IMR-90 (cell line): ENCODE measurements at regions not wholly inside any gene's neighbourhood (a gene's known extent, or its start where the extent isn't known, plus 50 kb on each side); places are given as distances from the start of the nearest gene placed in this dataset.
"Not testable (repeated sequence)": the region's sequence is repeated elsewhere in the genome, so short reads cannot be mapped to it uniquely, and the experiment has no call there.

Experiments
- ATAC-seq: fragments of 200-7000 bp; cut with Tn5 transposase; 2 replicates; pipeline ENCODE4 v1.9.1; 2020; ENCODE audit warnings: low read depth, mild to moderate bottlenecking, moderate library complexity
- BruUV-seq: library from RNA; stranded (reverse); fragments of 400-500 nt; replicated peaks from 2 replicates; lab custom pipeline; 2021; lab: Mats Ljungman, UMichigan
- CTCF ChIA-PET: fragments of 300-600 bp; formaldehyde crosslinking; extraction: SDS; loops from one replicate; lab custom pipeline; 2021; ENCODE audit warnings: antibody characterized with exemption; lab: Yijun Ruan, JAX
- POLR2A ChIA-PET: fragments of 300-600 bp; sonication (Branson Sonifier 250); formaldehyde crosslinking; loops from one replicate; lab custom pipeline; 2022; ENCODE audit warnings: antibody characterized with exemption; ENCODE audit not compliant: unreplicated experiment; lab: Charles Lee
- DNase-seq: peaks from one replicate; pipeline ENCODE4 v3.0.0; 2013
- H2AFZ ChIP-seq: replicated peaks from 2 replicates; pipeline ENCODE3; 2013; ENCODE audit warnings: low read length, mild to moderate bottlenecking; ENCODE audit not compliant: poor library complexity
- H2AK5ac ChIP-seq: 2 replicates; pipeline ENCODE4 v1.6.1; 2013; ENCODE audit warnings: low read depth, low read length, inconsistent platforms
- H2AK9ac ChIP-seq: replicated peaks from 2 replicates; pipeline ENCODE3; 2013; ENCODE audit warnings: mild to moderate bottlenecking, low read depth, low read length, moderate library complexity; ENCODE audit not compliant: poor library complexity
- H2BK120ac ChIP-seq: 2 replicates; pipeline ENCODE4 v1.6.1; 2013; ENCODE audit warnings: low read depth, low read length, inconsistent platforms
- H2BK15ac ChIP-seq: 3 replicates; pipeline ENCODE4 v1.6.1; 2013; ENCODE audit warnings: low read depth, low read length, inconsistent platforms
- H2BK20ac ChIP-seq: 2 replicates; pipeline ENCODE4 v1.6.1; 2013; ENCODE audit warnings: low read depth, mild to moderate bottlenecking, inconsistent platforms, low read length, moderate library complexity
- H2BK5ac ChIP-seq: 2 replicates; pipeline ENCODE4 v1.6.1; 2013; ENCODE audit warnings: mild to moderate bottlenecking, low read depth, low read length, inconsistent platforms; ENCODE audit not compliant: poor library complexity, severe bottlenecking
- H3K14ac ChIP-seq: replicated peaks from 2 replicates; pipeline ENCODE4 v1.6.1; 2013; ENCODE audit warnings: low read depth, low read length, inconsistent platforms
- H3K18ac ChIP-seq: 2 replicates; pipeline ENCODE4 v1.6.1; 2013; ENCODE audit warnings: low read depth, low read length, control low read depth
- H3K23ac ChIP-seq: 2 replicates; pipeline ENCODE4 v1.6.1; 2013; ENCODE audit warnings: low read depth, low read length, inconsistent platforms
- H3K27ac ChIP-seq: 2 replicates; pipeline ENCODE4 v1.5.1; 2013; ENCODE audit warnings: mild to moderate bottlenecking, control low read depth, low read length; ENCODE audit not compliant: insufficient read depth
- H3K27me3 ChIP-seq: 2 replicates; pipeline ENCODE4 v1.6.1; 2013; ENCODE audit warnings: low read length; ENCODE audit not compliant: control insufficient read depth, insufficient read depth
- H3K36me3 ChIP-seq: 2 replicates; pipeline ENCODE4 v1.6.1; 2013; ENCODE audit warnings: low read length, mixed read lengths; ENCODE audit not compliant: control insufficient read depth, insufficient read depth
- H3K4ac ChIP-seq: 2 replicates; pipeline ENCODE4 v1.6.1; 2013; ENCODE audit warnings: low read depth, low read length, inconsistent platforms
- H3K4me1 ChIP-seq: 2 replicates; pipeline ENCODE4 v1.6.1; 2013; ENCODE audit warnings: low read length, mixed read lengths; ENCODE audit not compliant: control insufficient read depth, insufficient read depth
- H3K4me2 ChIP-seq: 2 replicates; pipeline ENCODE4 v1.6.1; 2013; ENCODE audit warnings: low read depth, mild to moderate bottlenecking, control low read depth, low read length, moderate library complexity
- H3K4me3 ChIP-seq: 2 replicates; pipeline ENCODE4 v1.5.1; 2013; ENCODE audit warnings: low read depth, mild to moderate bottlenecking, control low read depth, low read length, moderate library complexity; ENCODE audit not compliant: insufficient read depth
- H3K56ac ChIP-seq: 2 replicates; pipeline ENCODE4 v1.6.1; 2013; ENCODE audit warnings: low read length, inconsistent platforms; ENCODE audit not compliant: insufficient read depth; ENCODE audit errors: extremely low read depth
- H3K79me1 ChIP-seq, 2 experiments: 2 replicates each; pipeline ENCODE4 v1.6.1; 2013; ENCODE audit warnings: low read length in 2 of 2, inconsistent platforms in 1 of 2, low read depth in 1 of 2
- H3K9ac ChIP-seq: 2 replicates; pipeline ENCODE4 v1.6.1; 2013; ENCODE audit warnings: low read depth, low read length, control low read depth
- H3K9me1 ChIP-seq: 2 replicates; pipeline ENCODE4 v1.6.1; 2013; ENCODE audit warnings: low read length, inconsistent platforms; ENCODE audit not compliant: insufficient read depth
- H3K9me3 ChIP-seq: 2 replicates; pipeline ENCODE4 v1.6.1; 2013; ENCODE audit warnings: low read length; ENCODE audit not compliant: control insufficient read depth, insufficient read depth
- H4K20me1 ChIP-seq: 2 replicates; pipeline ENCODE4 v1.6.1; 2013; ENCODE audit warnings: low read length, inconsistent platforms; ENCODE audit not compliant: insufficient read depth
- H4K5ac ChIP-seq: 2 replicates; pipeline ENCODE4 v1.6.1; 2013; ENCODE audit warnings: mild to moderate bottlenecking, low read depth, low read length, control low read depth
- H4K8ac ChIP-seq, 2 experiments: 2 replicates each; pipeline ENCODE4 v1.6.1; 2013; ENCODE audit warnings: low read depth in 2 of 2, low read length in 2 of 2, control low read depth in 1 of 2, inconsistent platforms in 1 of 2
- H4K91ac ChIP-seq: 2 replicates; pipeline ENCODE4 v1.6.1; 2013; ENCODE audit warnings: low read depth, low read length, inconsistent platforms; ENCODE audit not compliant: insufficient read depth
- RCOR1 ChIP-seq: IDR thresholded peaks from 2 replicates; pipeline ENCODE4 v1.6.1; 2012; ENCODE audit warnings: mild to moderate bottlenecking, low read length, improper control_type of control experiment; ENCODE audit not compliant: insufficient replicate concordance
- WGBS, 2 experiments: methylation state at CpG; one replicate each; pipeline versions ENCODE4 v1.1.5 to v1.1.7; 2013; ENCODE audit warnings: missing lambda C conversion rate in 2 of 2; ENCODE audit not compliant: insufficient read length in 1 of 2; ENCODE audit errors: extremely low coverage in 2 of 2; 5-methylcytosine and 5-hydroxymethylcytosine counted together
- dilution Hi-C: fragments of 300-500 bp; cut with HindIII; formaldehyde crosslinking; loops from one replicate; pipeline ENCODE4 v1.14.3; 2018; ENCODE audit warnings: low sequenced_read_pairs; ENCODE audit not compliant: unreplicated experiment
- in situ Hi-C: fragments of 300-500 bp; cut with MboI; formaldehyde crosslinking; loops from 3 replicates; pipeline ENCODE4 v1.14.3; 2019; ENCODE audit warnings: low sequenced_read_pairs, inconsistent platforms, mixed read lengths
- intact Hi-C: fragments of 100-400 bp; cut with micrococcal nuclease; formaldehyde crosslinking; loops from 2 replicates; pipeline ENCODE4 v1.10.0; 2022

DNA sequence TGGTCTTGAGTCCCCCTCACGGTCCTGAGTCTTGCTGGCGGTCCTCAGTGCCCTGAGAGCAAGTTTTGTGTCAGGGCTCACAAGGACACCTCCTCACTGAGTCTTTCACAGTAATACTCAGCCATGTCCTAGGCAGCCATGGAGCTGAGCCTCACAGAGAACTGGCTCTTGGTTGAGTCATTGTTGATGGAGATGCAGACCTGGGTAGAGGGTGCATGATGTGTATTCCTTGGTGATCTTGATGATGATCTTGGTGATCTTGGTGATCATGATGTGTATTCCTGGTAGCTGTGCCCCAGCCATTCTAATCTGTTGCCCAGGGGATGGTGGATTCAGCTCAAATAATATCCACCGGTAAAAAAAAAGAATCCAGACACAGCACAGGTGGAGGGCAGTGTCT lies 495.4 kb downstream of the TMEM121 start:
- DNase-seq, result no peak
- Histone ChIP-seq H3K9ac (no peak overlapping the region), H3K4me2 (no peak overlapping the region), H3K9me3 (no peaks in the 10 kb centered on the region), H2AK9ac (no peak overlapping the region), H3K9me1 (no peaks in the 10 kb centered on the region), H3K18ac (no peak overlapping the region), H3K4me3 (no peak overlapping the region), H2BK120ac (no peak overlapping the region), H2BK15ac (no peak overlapping the region), H3K56ac (no peak overlapping the region), H3K4ac (no peak overlapping the region), H3K23ac (no peak overlapping the region), H4K91ac (no peak overlapping the region), H3K4me1 (no peaks in the 10 kb centered on the region), H4K20me1 (no peaks in the 10 kb centered on the region), H3K27me3 (no peaks in the 10 kb centered on the region), H3K36me3 (no peaks in the 10 kb centered on the region), H2BK20ac (no peak overlapping the region), H4K8ac (no peak overlapping the region), H3K27ac (no peak overlapping the region), H2BK5ac (no peak overlapping the region), H2AFZ (no peak overlapping the region), H3K14ac (no peak overlapping the region), H2AK5ac (no peak overlapping the region), H4K5ac (no peak overlapping the region), H3K79me1 (no peaks in the 10 kb centered on the region)
- ATAC-seq, result no peak
- intact Hi-C loops (no loop called here), in situ Hi-C loops (no loop called here), dilution Hi-C loops (no loop called here)
- CTCF ChIA-PET, result no interaction called here
- no TSS peak for BruUV-seq
- WGBS, 2 experiments, result no CpG with 5 or more reads among the region's 3 CpGs
- POLR2A ChIA-PET, result no interaction called here
- no peak for TF ChIP-seq RCOR1

DNA sequence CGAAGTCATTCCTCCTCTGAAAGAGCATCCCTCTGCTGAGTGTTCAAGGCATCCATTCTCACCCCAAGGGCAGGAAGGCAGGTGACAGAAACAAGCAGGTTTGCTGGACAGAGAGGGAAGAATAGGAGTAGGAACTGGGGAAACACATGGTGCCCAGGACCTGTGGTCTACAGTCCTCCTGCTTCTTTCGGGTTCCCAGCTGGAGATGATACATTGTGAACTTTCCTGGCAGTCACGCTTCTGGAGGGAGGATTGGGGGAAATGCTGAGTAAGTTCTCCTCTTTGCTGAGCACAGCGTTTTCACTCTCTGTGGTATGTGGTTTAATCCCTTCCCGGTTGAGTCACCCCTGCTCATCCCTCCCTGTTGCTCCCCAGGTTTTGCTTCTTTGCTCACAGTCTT lies 496.3 kb downstream of the TMEM121 start:
- H3K4ac ChIP-seq, H2BK5ac ChIP-seq, H4K20me1 ChIP-seq, in situ Hi-C loops, H2BK15ac ChIP-seq, DNase-seq, H3K18ac ChIP-seq, H2BK120ac ChIP-seq, H4K91ac ChIP-seq, H2BK20ac ChIP-seq, H3K79me1 ChIP-seq, BruUV-seq, H3K27ac ChIP-seq, dilution Hi-C loops, H2AFZ ChIP-seq, intact Hi-C loops, H3K23ac ChIP-seq, H4K8ac ChIP-seq, H3K56ac ChIP-seq, CTCF ChIA-PET, H3K9ac ChIP-seq, H3K9me3 ChIP-seq, H3K4me1 ChIP-seq, H3K27me3 ChIP-seq, H2AK9ac ChIP-seq, H4K5ac ChIP-seq, H2AK5ac ChIP-seq, H3K4me3 ChIP-seq, H3K4me2 ChIP-seq, H3K36me3 ChIP-seq, H3K9me1 ChIP-seq, H3K14ac ChIP-seq, POLR2A ChIA-PET, ATAC-seq: not testable (repeated sequence)
- no CpG with 5 or more reads among the region's 5 CpGs for WGBS, 2 experiments
